ENCODE measurements at regions not wholly inside any gene's neighbourhood (a gene's known extent, or its start where the extent isn't known, plus 50 kb on each side); places are given as distances from the start of the nearest gene placed in this dataset.

GRCh38 chr2:60292242-60292641, 261.2 kb downstream of the BCL11A start:
- no peak for DNase-seq

GRCh38 chr2:60290509-60290908, 262.9 kb downstream of the BCL11A start:
- DNase-seq, result no peak

GRCh38 chr2:60285626-60286316, 267.7 kb downstream of the BCL11A start:
- DNase-seq, result no peak

- DNase-seq, result no peak
These were observed 269.8 kb downstream of the BCL11A start for GRCh38 chr2:60283626-60284025.

- no peak for DNase-seq
These were observed 270.6 kb downstream of the BCL11A start for GRCh38 chr2:60282886-60283285.

GRCh38 chr2:60281730-60282129, 271.7 kb downstream of the BCL11A start:
- DNase-seq, result no peak

- DNase-seq, result no peak
These were observed 273.2 kb downstream of the BCL11A start for GRCh38 chr2:60280238-60280637.

- DNase-seq, result no peak
These were observed 274.5 kb downstream of the BCL11A start for GRCh38 chr2:60278906-60279305.

GRCh38 chr2:60275958-60276357, 277.5 kb downstream of the BCL11A start:
- DNase-seq, result no peak

- no peak for DNase-seq
These were observed 279.6 kb downstream of the BCL11A start for GRCh38 chr2:60273836-60274235.

GRCh38 chr2:60271713-60272112, 281.7 kb downstream of the BCL11A start:
- DNase-seq, result no peak

- DNase-seq, result no peak
These were observed 282.3 kb downstream of the BCL11A start for GRCh38 chr2:60271131-60271530.

- no peak for DNase-seq
These were observed 284.8 kb downstream of the BCL11A start for GRCh38 chr2:60268661-60269060.

GRCh38 chr2:60268032-60268431, 285.4 kb downstream of the BCL11A start:
- no peak for DNase-seq

GRCh38 chr2:60267122-60267521, 286.3 kb downstream of the BCL11A start:
- DNase-seq, result no peak

GRCh38 chr2:60262178-60262577, 291.3 kb downstream of the BCL11A start:
- DNase-seq, result no peak

- no peak for DNase-seq
These were observed 292.7 kb downstream of the BCL11A start for GRCh38 chr2:60260639-60261296.

- no peak for DNase-seq
These were observed 293.7 kb downstream of the BCL11A start for GRCh38 chr2:60259781-60260180.

- no peak for DNase-seq
These were observed 300.8 kb downstream of the BCL11A start for GRCh38 chr2:60252581-60253150.

GRCh38 chr2:60251247-60251646, 302.2 kb downstream of the BCL11A start:
- no peak for DNase-seq

GRCh38 chr2:60249879-60250278, 303.6 kb downstream of the BCL11A start:
- DNase-seq, result no peak

GRCh38 chr2:60247471-60247870, 306.0 kb downstream of the BCL11A start:
- no peak for DNase-seq

- no peak for DNase-seq
These were observed 306.9 kb downstream of the BCL11A start for GRCh38 chr2:60246583-60246982.

GRCh38 chr2:60234274-60234986, 319.0 kb downstream of the BCL11A start:
- DNase-seq, result no peak

Data from stimulated activated CD4-positive, alpha-beta T cell treated with anti-CD3 and anti-CD28 coated beads, Interleukin-4, amount 100 ng/mL, for 1 hour (primary cell).